Heart right ventricle (tissue), 16 donors: ENCODE measurements at regions not wholly inside any gene's neighbourhood (a gene's known extent, or its start where the extent isn't known, plus 50 kb on each side); places are given as distances from the start of the nearest gene placed in this dataset.

Source experiments
- ATAC-seq, 8 donors: fragments of 200-7000 bp; cut with Tn5 transposase; one replicate each; pipeline ENCODE4 v1.9.1; 2020; ENCODE audit warnings: mild to moderate bottlenecking in 8 of 8, moderate library complexity in 8 of 8, moderate number of reproducible peaks in 1 of 8
- DNase-seq, 2 donors: peaks; one replicate each; pipeline ENCODE4 v3.0.0-alpha.2; 2020
- H3K27ac ChIP-seq, 10 donors: fragments of 200-600 bp; sonication (generic) in 2 of 10; one replicate each; pipeline versions ENCODE4 v1.5.0 to v1.8.0; 2020 to 2022; ENCODE audit warnings: mild to moderate bottlenecking in 3 of 10
- H3K27me3 ChIP-seq, 7 donors: fragments of 200-600 bp; one replicate each; pipeline ENCODE4 v1.8.0; 2021 to 2022; ENCODE audit warnings: mild to moderate bottlenecking in 2 of 7
- H3K36me3 ChIP-seq, 9 donors: fragments of 200-600 bp; sonication (generic) in 1 of 9; one replicate each; pipeline versions ENCODE4 v1.5.0 to v1.8.0; 2020 to 2022; ENCODE audit warnings: mild to moderate bottlenecking in 2 of 9
- H3K4me1 ChIP-seq, 9 donors: fragments of 200-600 bp; sonication (generic) in 1 of 9; one replicate each; pipeline versions ENCODE4 v1.5.0 to v1.8.0; 2020 to 2022; ENCODE audit warnings: mild to moderate bottlenecking in 4 of 9
- H3K4me3 ChIP-seq, 10 donors: fragments of 200-600 bp; sonication (generic) in 2 of 10; one replicate each; pipeline versions ENCODE4 v1.5.0 to v1.8.0; 2020 to 2022; ENCODE audit warnings: mild to moderate bottlenecking in 7 of 10, moderate library complexity in 2 of 10
- H3K9me3 ChIP-seq, 11 donors: fragments of 200-600 bp in 10 of 11; sonication (generic) in 2 of 11; one replicate each; pipeline versions ENCODE4 v1.5.0 to v1.8.0; 2013 to 2022; ENCODE audit warnings: mild to moderate bottlenecking in 2 of 11, control low read depth in 1 of 11, moderate library complexity in 1 of 11
- WGBS, 2 donors: extraction: QIAGEN DNeasy Blood & Tissue Kit; methylation state at CpG; one replicate each; pipeline ENCODE4 v1.1.7; 2013; ENCODE audit warnings: inconsistent platforms in 1 of 2; 5-methylcytosine and 5-hydroxymethylcytosine counted together
- intact Hi-C, 10 donors: fragments of 100-400 bp; cut with DNase I; formaldehyde crosslinking; loops; one replicate each; pipeline versions ENCODE4 v1.11.1 to v1.14.2; 2022
- TF ChIP-seq, protein P1 (sequence below), 9 donors: fragments of 200-600 bp; sonication (generic) in 2 of 9; IDR thresholded peaks; one replicate each; pipeline versions ENCODE4 v1.5.0 to v1.8.0; 2021 to 2022; ENCODE audit warnings: antibody characterized with exemption in 9 of 9, mild to moderate bottlenecking in 5 of 9, moderate library complexity in 1 of 9
- donor health status: Arrhythmogenic right ventricular cardiomyopathy.
- donor health status: ischemic (EF 13 %, LVEDD 7.1; RV severe dilation, severe dysfunction).
- donor health status: healthy with polysubstance abuse.
- donor health status: DM: no; HTN: yes; CAD: no.
- donor health status: DM: no; HTN: no; CAD: no.
- donor health status: ischemic (EF 25% LVEDD 6.9; RV normal size, moderate dysfunction).
- donor health status: ischemic (EF 25% LVEDD 5.7; RV mildly dilated, moderate dysfunction).
- donor health status: healthy.
- donor health status: DM: yes; HTN: yes; CAD: no.
- donor health status: Ischemic cardiomyopathy.
- donor health status: ischemic (EF 35%, LVEDD 5.7; RV mildly dilated, moderate dysfunction).
- donor health status: nonischemic (EF 11% LVEDD 7.7; RV severe dilation, severe dysfunction).
- donor health status: DM: yes; HTN: yes; CAD: no.
- donor health status: PGD.
- donor health status: ischemic (EF 29% LVEDD 5.4; RV normal size, mild dysfunction).
- donor health status: nonischemic (EF 23%, LVEDD 6.1; RV moderate dilation, normal function).

DNA sequence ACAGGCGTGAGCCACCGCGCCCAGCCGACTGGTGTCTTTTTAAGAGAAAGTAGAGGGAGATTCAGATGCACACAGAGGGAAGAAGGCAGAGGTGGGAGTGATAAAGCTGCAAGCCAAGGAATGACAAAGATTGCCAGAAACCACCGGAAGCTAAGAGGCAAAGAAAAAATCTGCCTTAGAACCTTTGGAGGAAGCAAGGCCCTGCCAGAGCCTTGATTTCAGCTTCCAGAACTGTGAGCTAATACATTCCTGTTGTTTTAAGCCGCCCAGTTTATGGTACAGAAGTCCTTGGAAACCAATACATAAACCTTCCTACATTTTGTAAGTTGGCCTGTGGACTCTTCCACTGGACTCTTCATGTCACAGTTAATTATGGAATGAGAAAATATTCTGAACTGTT is 71.7 kb upstream of the SOX21 start:
- Histone ChIP-seq H3K27me3 (no peaks in the 10 kb centered on the region), H3K9me3 (peaks cover 0 to 18% (median 0%) of the 10 kb centered on the region in 11 donors), H3K36me3 (no peaks in the 10 kb centered on the region), H3K27ac (no peak overlapping the region), H3K4me3 (no peak overlapping the region), H3K4me1 (no peaks in the 10 kb centered on the region)
- intact Hi-C loops: no loop called here
- ATAC-seq (no peak), DNase-seq (no peak)
- TF ChIP-seq, protein P1, sequence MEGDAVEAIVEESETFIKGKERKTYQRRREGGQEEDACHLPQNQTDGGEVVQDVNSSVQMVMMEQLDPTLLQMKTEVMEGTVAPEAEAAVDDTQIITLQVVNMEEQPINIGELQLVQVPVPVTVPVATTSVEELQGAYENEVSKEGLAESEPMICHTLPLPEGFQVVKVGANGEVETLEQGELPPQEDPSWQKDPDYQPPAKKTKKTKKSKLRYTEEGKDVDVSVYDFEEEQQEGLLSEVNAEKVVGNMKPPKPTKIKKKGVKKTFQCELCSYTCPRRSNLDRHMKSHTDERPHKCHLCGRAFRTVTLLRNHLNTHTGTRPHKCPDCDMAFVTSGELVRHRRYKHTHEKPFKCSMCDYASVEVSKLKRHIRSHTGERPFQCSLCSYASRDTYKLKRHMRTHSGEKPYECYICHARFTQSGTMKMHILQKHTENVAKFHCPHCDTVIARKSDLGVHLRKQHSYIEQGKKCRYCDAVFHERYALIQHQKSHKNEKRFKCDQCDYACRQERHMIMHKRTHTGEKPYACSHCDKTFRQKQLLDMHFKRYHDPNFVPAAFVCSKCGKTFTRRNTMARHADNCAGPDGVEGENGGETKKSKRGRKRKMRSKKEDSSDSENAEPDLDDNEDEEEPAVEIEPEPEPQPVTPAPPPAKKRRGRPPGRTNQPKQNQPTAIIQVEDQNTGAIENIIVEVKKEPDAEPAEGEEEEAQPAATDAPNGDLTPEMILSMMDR (IDR thresholded peaks at IDR 0.05): no peak
- 78 to 85% methylated on average over 6 of the region's 6 CpGs for WGBS, 2 donors

DNA sequence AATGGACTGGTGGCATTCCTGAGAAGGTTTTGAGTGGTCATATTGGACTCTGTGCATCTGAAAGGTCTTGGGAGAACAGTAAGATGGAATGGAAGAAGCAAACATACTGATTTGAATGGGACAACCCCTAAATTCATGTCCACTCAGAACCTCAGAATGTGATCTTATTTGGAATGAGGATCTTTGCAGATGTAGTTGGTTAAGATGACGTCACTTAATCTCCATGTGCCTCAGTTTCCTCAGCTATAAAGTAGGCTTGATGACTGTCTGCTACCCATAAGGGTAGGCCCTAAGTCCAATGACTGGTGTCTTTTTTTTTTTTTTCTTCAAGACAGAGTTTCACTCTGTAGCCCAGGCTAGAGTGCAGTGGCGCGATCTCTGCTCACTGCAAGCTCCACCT is 71.1 kb upstream of the SOX21 start:
- no peaks in the 10 kb centered on the region for H3K4me1 ChIP-seq
- H3K4me3 ChIP-seq: no peak overlapping the region
- no peak overlapping the region for H3K27ac ChIP-seq
- TF ChIP-seq, protein P1 (IDR thresholded peaks at IDR 0.05): no peak
- no peaks in the 10 kb centered on the region for H3K36me3 ChIP-seq
- intact Hi-C loops: no loop called here
- ATAC-seq (no peak), DNase-seq (no peak)
- no peaks in the 10 kb centered on the region for H3K27me3 ChIP-seq
- WGBS, 2 donors: 86 to 97% methylated on average over 3 of the region's 3 CpGs
- H3K9me3 ChIP-seq: peaks cover 0 to 18% (median 0%) of the 10 kb centered on the region in 11 donors

DNA sequence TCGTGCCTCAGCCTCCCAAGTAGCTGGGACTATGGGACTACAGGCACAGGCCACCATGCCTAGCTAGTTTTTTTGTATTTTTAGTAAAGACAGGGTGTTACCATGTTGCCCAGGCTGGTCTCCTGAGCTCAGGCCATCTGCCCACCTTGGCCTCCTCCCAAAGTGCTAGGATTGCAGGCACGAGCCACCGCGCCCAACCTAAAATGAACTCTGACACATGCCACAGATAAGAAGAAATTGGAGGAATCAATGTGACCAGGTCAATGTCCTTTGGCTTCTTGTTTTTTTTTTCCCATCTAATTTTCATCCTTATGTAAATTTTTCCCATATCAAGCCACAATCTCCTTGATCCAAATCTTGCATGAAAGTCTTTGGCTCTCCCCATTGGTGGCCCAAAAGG is 68.1 kb upstream of the SOX21 start:
- Histone ChIP-seq H3K27ac (no peak overlapping the region), H3K9me3 (peaks cover 0 to 18% (median 0%) of the 10 kb centered on the region in 11 donors), H3K4me1 (no peaks in the 10 kb centered on the region), H3K4me3 (no peak overlapping the region), H3K36me3 (no peaks in the 10 kb centered on the region), H3K27me3 (no peaks in the 10 kb centered on the region)
- WGBS, 2 donors: 77 to 88% methylated on average over 4 of the region's 4 CpGs
- intact Hi-C loops: no loop called here
- TF ChIP-seq, protein P1 (IDR thresholded peaks at IDR 0.05): no peak
- DNase-seq (no peak), ATAC-seq (no peak)

DNA sequence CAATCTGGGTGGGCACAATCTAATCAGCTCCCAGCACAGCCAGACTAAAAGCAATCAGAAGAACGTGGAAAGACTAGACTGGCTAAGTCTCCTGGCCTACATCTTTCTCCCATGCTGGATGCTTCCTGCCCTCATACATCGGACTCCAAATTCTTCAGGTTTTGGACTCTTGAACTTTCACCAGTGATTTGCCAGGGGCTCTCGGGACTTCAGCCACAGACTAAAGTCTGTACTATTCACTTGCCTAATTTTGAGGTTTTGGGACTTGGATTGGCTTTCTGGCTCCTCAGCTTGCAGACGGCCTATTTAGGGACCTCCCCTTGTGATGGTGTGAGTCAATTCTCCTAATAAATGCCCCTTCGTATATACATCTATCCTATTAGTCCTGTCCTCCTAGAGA is 66.6 kb upstream of the SOX21 start:
- intact Hi-C loops: no loop called here
- peaks cover 0 to 18% (median 0%) of the 10 kb centered on the region in 11 donors for H3K9me3 ChIP-seq
- 65 to 70% methylated on average over 5 of the region's 5 CpGs for WGBS, 2 donors
- H3K4me1 ChIP-seq: no peaks in the 10 kb centered on the region
- no peaks in the 10 kb centered on the region for H3K36me3 ChIP-seq
- TF ChIP-seq, protein P1 (IDR thresholded peaks at IDR 0.05): no peak
- H3K4me3 ChIP-seq: no peak overlapping the region
- DNase-seq: no peak
- no peak overlapping the region for H3K27ac ChIP-seq
- no peak for ATAC-seq
- H3K27me3 ChIP-seq: no peaks in the 10 kb centered on the region

DNA sequence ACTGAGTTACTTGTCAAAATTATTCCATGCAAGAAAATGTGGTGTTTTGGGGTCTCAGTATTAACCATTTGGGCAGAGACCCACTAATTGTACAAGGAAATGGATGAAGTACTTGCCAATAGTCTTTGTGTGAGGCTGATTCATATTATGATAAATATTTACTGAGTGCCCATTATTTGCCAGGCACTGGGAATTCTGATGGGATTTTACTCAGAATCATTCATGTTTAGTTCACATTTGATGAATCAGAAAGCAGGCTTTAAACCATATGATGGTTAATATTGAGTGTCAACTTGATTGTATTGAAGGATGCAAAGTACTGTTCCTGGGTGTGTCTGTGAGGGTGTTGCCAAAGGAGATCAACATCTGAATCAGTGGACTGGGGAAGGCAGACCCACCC is 66.2 kb upstream of the SOX21 start:
- Histone ChIP-seq H3K4me1 (no peaks in the 10 kb centered on the region), H3K27ac (no peak overlapping the region), H3K36me3 (no peaks in the 10 kb centered on the region), H3K4me3 (no peak overlapping the region), H3K27me3 (no peaks in the 10 kb centered on the region), H3K9me3 (peaks cover 0 to 18% (median 0%) of the 10 kb centered on the region in 11 donors)
- intact Hi-C loops: no loop called here
- DNase-seq: no peak
- TF ChIP-seq, protein P1 (IDR thresholded peaks at IDR 0.05): no peak
- ATAC-seq: no peak
